LNCaP clone FGC (cell line): ENCODE measurements at regions not wholly inside any gene's neighbourhood (a gene's known extent, or its start where the extent isn't known, plus 50 kb on each side); places are given as distances from the start of the nearest gene placed in this dataset.

Experiments used
- DNase-seq: peaks from one replicate; pipeline ENCODE4 v3.0.0-alpha.2; 2011; ENCODE audit warnings: low read depth
- H3K4me3 ChIP-seq: 2 replicates; pipeline ENCODE4 v1.5.1; 2011; ENCODE audit warnings: mild to moderate bottlenecking, low read depth, low read length, control low read depth
- TF ChIP-seq, protein P1 (sequence below): IDR thresholded peaks from 2 replicates; pipeline ENCODE4 v1.5.1; 2012; ENCODE audit warnings: mild to moderate bottlenecking; ENCODE audit not compliant: control insufficient read depth, insufficient read depth; ENCODE audit errors: extremely low read depth

DNA sequence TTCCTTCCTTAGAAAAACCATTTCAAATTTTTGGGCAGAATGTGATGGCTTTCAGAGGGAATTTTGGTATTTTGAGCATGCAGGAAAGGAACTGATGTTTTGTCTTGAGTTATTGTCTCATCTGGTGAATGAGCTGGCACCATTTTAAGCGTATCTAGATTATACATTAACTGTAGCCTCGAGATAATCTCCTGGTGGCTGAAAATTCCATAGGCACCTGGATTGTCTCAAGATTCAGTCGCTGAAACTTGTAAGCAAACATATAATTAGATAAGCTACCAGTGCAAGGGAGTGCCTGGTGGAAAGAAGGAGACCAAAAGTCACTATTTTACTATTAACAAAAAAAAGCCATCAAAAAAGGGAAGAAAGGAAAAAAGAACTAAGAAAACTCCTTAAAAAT, 687.8 kb upstream of the DDX18 start:
- DNase-seq: no peak
- no peak overlapping the region for H3K4me3 ChIP-seq
- TF ChIP-seq, protein P1, sequence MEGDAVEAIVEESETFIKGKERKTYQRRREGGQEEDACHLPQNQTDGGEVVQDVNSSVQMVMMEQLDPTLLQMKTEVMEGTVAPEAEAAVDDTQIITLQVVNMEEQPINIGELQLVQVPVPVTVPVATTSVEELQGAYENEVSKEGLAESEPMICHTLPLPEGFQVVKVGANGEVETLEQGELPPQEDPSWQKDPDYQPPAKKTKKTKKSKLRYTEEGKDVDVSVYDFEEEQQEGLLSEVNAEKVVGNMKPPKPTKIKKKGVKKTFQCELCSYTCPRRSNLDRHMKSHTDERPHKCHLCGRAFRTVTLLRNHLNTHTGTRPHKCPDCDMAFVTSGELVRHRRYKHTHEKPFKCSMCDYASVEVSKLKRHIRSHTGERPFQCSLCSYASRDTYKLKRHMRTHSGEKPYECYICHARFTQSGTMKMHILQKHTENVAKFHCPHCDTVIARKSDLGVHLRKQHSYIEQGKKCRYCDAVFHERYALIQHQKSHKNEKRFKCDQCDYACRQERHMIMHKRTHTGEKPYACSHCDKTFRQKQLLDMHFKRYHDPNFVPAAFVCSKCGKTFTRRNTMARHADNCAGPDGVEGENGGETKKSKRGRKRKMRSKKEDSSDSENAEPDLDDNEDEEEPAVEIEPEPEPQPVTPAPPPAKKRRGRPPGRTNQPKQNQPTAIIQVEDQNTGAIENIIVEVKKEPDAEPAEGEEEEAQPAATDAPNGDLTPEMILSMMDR: no peak

DNA sequence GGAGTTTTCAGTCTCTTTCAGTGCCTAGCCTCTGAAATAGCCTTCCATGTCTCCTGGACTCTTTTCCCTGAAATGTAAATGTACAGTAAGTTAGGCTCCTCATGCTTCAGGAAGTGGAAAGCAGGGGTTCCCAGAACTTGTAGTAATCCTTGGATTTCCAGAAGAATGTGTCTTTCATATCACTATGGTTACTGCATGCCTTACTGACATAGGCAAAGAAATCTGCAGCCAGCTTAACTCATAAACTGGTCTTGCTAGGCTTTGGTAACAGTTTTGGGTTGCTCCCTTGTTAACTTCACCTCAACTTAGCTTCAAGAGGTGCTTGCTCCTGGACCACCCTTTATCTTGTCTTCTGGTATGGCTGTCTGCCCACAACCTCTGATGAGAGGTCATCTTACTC, 686.8 kb upstream of the DDX18 start:
- TF ChIP-seq, protein P1: no peak
- H3K4me3 ChIP-seq: no peak overlapping the region
- DNase-seq: no peak

DNA sequence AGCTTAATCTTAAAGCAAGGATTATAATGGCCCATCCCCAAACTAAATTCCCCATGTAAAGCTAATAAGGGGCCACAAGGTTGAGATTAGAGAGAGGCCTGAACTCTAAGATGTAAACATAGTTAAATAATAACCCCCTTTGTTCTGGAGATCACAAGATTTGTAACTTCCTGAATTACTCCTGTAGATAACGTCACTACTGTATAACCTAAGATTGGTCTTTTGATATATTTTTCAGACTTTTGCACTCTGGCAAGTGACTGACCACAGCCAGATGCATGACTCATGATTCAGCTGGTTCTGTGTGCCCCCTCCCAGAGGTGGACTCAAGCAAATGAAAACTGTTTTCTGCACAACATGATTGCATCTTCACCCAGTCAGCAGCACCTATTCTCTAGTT, 686.0 kb upstream of the DDX18 start:
- DNase-seq: no peak
- TF ChIP-seq, protein P1: no peak
- no peak overlapping the region for H3K4me3 ChIP-seq

DNA sequence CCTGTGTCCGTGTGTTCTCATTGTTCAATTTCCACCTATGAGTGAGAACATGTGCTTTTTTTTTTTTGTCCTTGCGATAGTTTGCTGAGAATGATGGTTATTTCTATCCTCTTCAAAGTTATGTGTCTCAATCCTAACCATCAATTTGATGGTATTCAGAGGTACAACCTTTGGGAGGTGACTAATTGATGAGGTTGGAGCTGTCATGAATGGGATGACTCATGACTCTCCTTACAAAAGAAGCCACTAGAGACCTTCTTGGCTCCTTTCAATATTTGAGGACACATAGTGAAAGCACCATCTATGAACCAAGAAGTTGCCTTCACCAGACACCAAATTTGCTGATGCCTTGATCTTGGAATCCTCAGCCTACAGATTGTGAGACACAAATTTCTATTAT, 677.1 kb upstream of the DDX18 start:
- TF ChIP-seq, protein P1: no peak
- no peak for DNase-seq
- no peak overlapping the region for H3K4me3 ChIP-seq

DNA sequence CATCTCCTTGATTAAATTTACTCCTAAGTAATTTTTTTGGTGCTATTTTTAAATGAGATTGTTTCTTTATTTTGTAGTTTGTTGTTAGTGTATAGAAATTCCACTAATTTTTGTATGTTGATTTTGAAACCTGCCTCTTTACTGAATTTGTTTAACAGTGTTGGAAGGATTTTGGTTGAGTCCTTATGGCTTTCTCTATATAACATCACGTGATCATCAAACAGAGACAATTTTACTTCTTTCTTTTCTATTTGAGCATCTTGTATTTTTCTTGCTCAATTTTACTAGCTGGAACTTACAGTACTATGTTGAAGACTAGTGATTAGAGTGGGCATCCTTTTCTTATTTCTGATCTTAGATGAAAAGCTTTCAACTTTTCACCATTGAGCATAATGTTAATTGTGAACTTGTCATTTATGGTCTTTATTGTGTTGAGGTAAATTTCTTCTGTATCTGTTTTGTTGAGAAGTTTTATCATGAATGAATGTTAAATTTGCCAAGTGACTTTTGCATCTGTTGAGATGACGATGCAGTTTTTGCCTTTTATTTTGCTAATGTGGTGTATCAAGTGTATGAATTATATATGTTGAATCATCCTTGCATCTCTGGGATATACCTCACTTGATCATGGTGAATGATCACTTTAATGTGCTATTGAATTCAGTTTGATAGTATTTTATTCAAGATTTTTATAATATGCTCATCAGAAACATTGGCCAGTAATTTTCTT, 645.3 kb upstream of the DDX18 start:
- no peak for DNase-seq
- H3K4me3 ChIP-seq: no peak overlapping the region
- TF ChIP-seq, protein P1: no peak

DNA sequence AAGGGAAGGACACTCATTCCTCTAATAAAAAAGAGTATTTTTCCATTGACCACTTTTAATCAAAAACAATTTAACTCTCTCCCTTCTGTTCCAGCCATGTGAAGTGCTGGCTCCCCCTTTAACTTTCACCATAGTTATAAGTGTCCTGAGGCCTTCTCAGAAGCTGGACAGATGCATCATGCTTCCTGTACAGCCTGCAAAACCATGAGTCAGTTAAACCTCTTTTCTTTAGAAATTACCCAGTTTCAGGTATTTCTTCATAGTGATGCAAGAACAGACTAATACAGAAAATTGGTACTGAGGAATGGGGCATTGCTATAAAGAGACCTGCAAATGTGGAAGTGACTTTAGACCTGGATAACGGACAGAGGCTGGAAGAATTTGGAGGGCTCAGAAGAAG, 643.6 kb upstream of the DDX18 start:
- TF ChIP-seq, protein P1: no peak
- DNase-seq: no peak

DNA sequence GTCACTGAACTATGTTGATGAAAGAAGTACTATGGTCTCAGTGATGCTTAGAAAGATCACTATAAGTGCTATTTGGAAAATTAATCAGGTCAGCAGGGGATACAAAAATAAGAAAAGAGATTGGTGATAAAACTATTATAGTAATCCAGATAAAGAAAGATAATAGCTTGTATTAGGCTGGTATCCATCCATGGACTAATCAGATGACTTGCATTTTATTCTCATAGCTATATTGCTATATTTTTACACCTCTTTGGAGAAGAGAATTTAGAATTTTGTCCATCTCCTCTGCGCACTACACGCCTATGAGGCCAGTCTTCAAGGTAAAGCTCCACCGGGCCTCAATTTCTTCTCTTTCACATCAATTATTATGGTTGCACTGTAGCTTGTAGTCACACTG, 635.1 kb upstream of the DDX18 start:
- no peak overlapping the region for H3K4me3 ChIP-seq
- TF ChIP-seq, protein P1: no peak
- DNase-seq: no peak

More for the DNA sequence above, 643.6 kb upstream of the DDX18 start:
- no peak overlapping the region for H3K4me3 ChIP-seq
